Lung (tissue), 11 donors: ENCODE measurements at regions not wholly inside any gene's neighbourhood (a gene's known extent, or its start where the extent isn't known, plus 50 kb on each side); places are given as distances from the start of the nearest gene placed in this dataset.
"Not testable (repeated sequence)": the region's sequence is repeated elsewhere in the genome, so short reads cannot be mapped to it uniquely, and the experiment has no call there.

ENCODE experiments used
- ATAC-seq: fragments of 200-7000 bp; cut with Tn5 transposase; one replicate; pipeline ENCODE4 v1.9.1; 2020; ENCODE audit warnings: moderate number of reproducible peaks; ENCODE audit not compliant: insufficient read depth, low FRiP score
- DNase-seq, 3 donors: peaks; one replicate each; pipeline ENCODE4 v3.0.0-alpha.2; 2013 to 2017
- H3K27ac ChIP-seq, 2 donors: one replicate each; pipeline ENCODE4 v1.5.1; 2013; ENCODE audit warnings: mild to moderate bottlenecking in 2 of 2, moderate library complexity in 2 of 2, control low read depth in 1 of 2, inconsistent platforms in 1 of 2, low read depth in 1 of 2, low read length in 1 of 2
- H3K27me3 ChIP-seq, 3 donors: one replicate each; pipeline ENCODE4 v1.5.1; 2013; ENCODE audit warnings: low read length in 2 of 3; ENCODE audit not compliant: control insufficient read depth in 3 of 3, insufficient read depth in 3 of 3
- H3K36me3 ChIP-seq, 4 donors: one replicate each; pipeline ENCODE4 v1.5.1; 2013; ENCODE audit warnings: low read length in 4 of 4, mild to moderate bottlenecking in 1 of 4, moderate library complexity in 1 of 4; ENCODE audit not compliant: control insufficient read depth in 4 of 4, insufficient read depth in 4 of 4
- H3K4me1 ChIP-seq, 5 donors: one replicate each; pipeline ENCODE4 v1.5.1; 2013; ENCODE audit warnings: low read length in 5 of 5, mild to moderate bottlenecking in 2 of 5, moderate library complexity in 1 of 5; ENCODE audit not compliant: control insufficient read depth in 5 of 5, insufficient read depth in 5 of 5
- H3K4me3 ChIP-seq: one replicate; pipeline ENCODE4 v1.5.1; 2013; ENCODE audit warnings: mild to moderate bottlenecking, control low read depth, moderate library complexity
- H3K9ac ChIP-seq, 2 donors: one replicate each; pipeline ENCODE4 v1.5.1; 2013; ENCODE audit warnings: low read length in 2 of 2, control low read depth in 1 of 2; ENCODE audit not compliant: insufficient read depth in 1 of 2
- H3K9me3 ChIP-seq, 4 donors: one replicate each; pipeline ENCODE4 v1.5.1; 2013; ENCODE audit warnings: low read length in 3 of 4, mild to moderate bottlenecking in 1 of 4, moderate library complexity in 1 of 4; ENCODE audit not compliant: control insufficient read depth in 4 of 4, insufficient read depth in 3 of 4
- CTCF ChIP-seq: IDR thresholded peaks from 2 replicates; pipeline ENCODE4 v1.5.1; 2012; ENCODE audit warnings: mild to moderate bottlenecking; ENCODE audit errors: control extremely low read depth, extremely low read depth
- WGBS, 2 donors: extraction: QIAGEN DNeasy Blood & Tissue Kit; methylation state at CpG; one replicate each; pipeline ENCODE4 v1.1.7; 2013; 5-methylcytosine and 5-hydroxymethylcytosine counted together
- donor health status: control.
- donor health status: control.
- donor health status: Bipolar disorder and iron deficiency.
- donor health status: healthy.
- donor health status: DM: yes; HTN: yes; CAD: no.

GRCh38 chr12:93006471-93007208 lies 77.5 kb upstream of the EEA1 start:
- Histone ChIP-seq H3K9me3 (no peaks in the 10 kb centered on the region), H3K27ac (no peak overlapping the region), H3K9ac (no peak overlapping the region), H3K4me3 (no peak overlapping the region), H3K4me1 (peaks cover 0 to 18% (median 4%) of the 10 kb centered on the region in 5 donors), H3K27me3 (no peaks in the 10 kb centered on the region), H3K36me3 (no peaks in the 10 kb centered on the region)
- DNase-seq (no peak), ATAC-seq (no peak)
- 93 to 94% methylated on average over 5 of the region's 5 CpGs for WGBS, 2 donors
- no peak for TF ChIP-seq CTCF

GRCh38 chr12:93007544-93007943 lies 78.4 kb upstream of the EEA1 start:
- H3K9ac ChIP-seq = no peak overlapping the region
- H3K27me3 ChIP-seq = no peaks in the 10 kb centered on the region
- TF ChIP-seq CTCF = no peak
- H3K9me3 ChIP-seq = no peaks in the 10 kb centered on the region
- 67 to 86% methylated on average over 4 of the region's 4 CpGs for WGBS, 2 donors
- DNase-seq = peak in 2 of 3 donors; percentile 54 to 59
- H3K27ac ChIP-seq = no peak overlapping the region
- ATAC-seq = no peak
- H3K4me1 ChIP-seq = peaks cover 0 to 15% (median under 1%) of the 10 kb centered on the region in 5 donors
- no peak overlapping the region for H3K4me3 ChIP-seq
- no peaks in the 10 kb centered on the region for H3K36me3 ChIP-seq

GRCh38 chr12:93008044-93008778 lies 79.1 kb upstream of the EEA1 start:
- Histone ChIP-seq H3K9me3 (no peaks in the 10 kb centered on the region), H3K27ac (no peak overlapping the region), H3K36me3 (no peaks in the 10 kb centered on the region), H3K9ac (no peak overlapping the region), H3K27me3 (no peaks in the 10 kb centered on the region), H3K4me1 (peaks cover 0 to 12% (median 0%) of the 10 kb centered on the region in 5 donors), H3K4me3 (no peak overlapping the region)
- no peak for ATAC-seq
- WGBS, 2 donors = 91 to 95% methylated on average over 3 of the region's 3 CpGs
- no peak for DNase-seq
- TF ChIP-seq CTCF = no peak

GRCh38 chr12:93008880-93009279 lies 79.8 kb upstream of the EEA1 start:
- not testable (repeated sequence) for H3K4me3 ChIP-seq, H3K36me3 ChIP-seq, H3K9me3 ChIP-seq, ATAC-seq, H3K27ac ChIP-seq, H3K4me1 ChIP-seq, H3K27me3 ChIP-seq, DNase-seq, H3K9ac ChIP-seq
- 86 to 95% methylated on average over 7 of the region's 7 CpGs for WGBS, 2 donors
